GM21737 (cell line): ENCODE measurements at regions not wholly inside any gene's neighbourhood (a gene's known extent, or its start where the extent isn't known, plus 50 kb on each side); places are given as distances from the start of the nearest gene placed in this dataset.

Source experiments
- ATAC-seq: cut with Tn5 transposase; IDR thresholded peaks from one replicate; pipeline ENCODE4 v1.9.1; 2021; ENCODE audit warnings: mild to moderate bottlenecking, moderate library complexity; ENCODE audit not compliant: unreplicated experiment

- ATAC-seq, result no peak
These were observed 1094.4 kb upstream of the MAP3K7 start for GRCh38 chr6:91681296-91681695.

DNA sequence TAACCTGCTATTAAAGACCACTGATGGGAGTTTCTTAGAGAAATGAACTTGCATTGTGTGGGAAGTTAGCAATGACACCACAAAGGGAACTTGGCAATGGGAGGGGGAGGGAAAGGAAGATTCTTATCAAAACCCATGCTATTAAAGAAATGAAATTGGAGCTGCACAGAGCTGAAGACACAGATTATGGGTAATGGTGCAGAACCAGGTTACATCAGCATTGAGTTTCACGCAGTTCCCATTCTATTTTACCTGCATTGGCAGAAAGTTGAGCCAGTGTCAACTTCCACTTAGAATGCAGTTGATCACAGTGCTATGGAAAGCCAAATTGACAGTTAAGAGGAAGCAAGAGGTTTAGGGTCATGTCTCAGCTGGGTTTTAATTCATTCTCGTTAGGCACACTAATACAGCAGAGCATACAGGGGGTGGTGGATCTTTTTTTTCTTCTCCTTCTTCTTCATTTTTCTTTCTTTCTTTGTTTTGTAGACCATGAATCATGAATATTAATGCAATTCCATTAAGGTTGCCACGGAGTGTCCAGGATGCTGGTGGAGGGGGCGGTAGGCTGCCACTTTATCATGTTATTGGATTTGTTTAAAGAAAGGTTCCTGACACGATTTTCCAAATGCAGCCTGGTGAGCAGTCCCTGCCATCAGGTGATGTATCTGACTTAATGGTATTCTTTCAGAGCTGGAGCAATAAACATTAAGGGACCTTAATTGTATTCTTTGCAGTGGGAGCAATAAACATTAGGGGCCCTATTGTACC, 1092.0 kb upstream of the MAP3K7 start:
- ATAC-seq, result no peak

DNA sequence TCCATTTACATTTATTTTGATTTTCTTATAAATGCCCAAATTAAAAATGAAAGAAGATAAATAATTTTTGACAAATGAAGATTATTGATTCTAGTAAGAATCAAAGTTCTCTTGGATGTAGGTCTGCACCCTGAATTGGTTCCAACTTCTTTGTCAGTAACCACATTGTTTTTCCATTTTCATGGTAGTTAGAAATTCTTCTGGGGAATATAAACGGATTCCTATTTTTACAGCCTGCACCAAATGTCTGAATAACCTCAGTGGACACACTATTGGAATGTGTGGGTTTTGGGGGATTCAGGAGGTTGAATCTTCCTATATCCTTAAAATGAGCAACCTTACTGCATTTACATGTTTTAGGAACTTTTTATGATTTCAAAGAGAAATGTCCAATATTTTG, 1085.3 kb upstream of the MAP3K7 start:
- ATAC-seq, result no peak

- ATAC-seq, result no peak
These were observed 1083.0 kb upstream of the MAP3K7 start for GRCh38 chr6:91669871-91670268.

- ATAC-seq, result no peak
These were observed 1082.4 kb upstream of the MAP3K7 start for GRCh38 chr6:91669154-91669870.

- ATAC-seq, result no peak
These were observed 1080.7 kb upstream of the MAP3K7 start for GRCh38 chr6:91667596-91667995.

DNA sequence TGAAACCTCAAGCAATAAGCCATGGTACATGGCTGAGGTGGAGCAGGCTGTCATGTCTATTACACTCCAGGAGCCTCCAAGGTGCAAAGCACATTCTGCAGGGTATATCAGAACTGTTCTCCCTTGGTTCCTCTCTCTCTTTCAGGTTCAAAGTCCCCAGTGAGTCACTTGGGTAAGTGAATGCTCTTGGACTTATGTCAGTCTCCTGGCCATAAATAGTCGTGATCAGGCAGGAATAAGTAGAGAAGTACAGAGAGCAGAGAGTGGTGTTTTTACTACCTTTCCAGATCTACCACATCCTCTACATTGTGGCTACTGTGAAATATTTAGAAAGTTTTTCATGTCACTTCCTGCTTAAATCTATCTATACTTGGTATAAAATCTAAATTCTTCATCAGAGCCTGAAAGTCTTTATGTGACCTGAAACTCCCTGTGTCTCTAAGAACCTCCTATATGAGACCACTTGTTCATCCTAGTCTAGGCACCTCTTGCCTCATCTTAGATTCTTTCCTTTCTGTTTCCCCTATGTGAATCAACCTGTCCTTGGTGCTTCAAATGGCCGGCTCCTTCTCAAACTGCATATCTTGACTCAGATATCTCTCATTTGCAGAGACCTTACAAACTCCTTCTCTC, 1077.6 kb upstream of the MAP3K7 start:
- ATAC-seq, result no peak

- ATAC-seq, result no peak
These were observed 1074.0 kb upstream of the MAP3K7 start for GRCh38 chr6:91660893-91661292.

GRCh38 chr6:91659891-91660290, 1073.0 kb upstream of the MAP3K7 start:
- ATAC-seq, result no peak

DNA sequence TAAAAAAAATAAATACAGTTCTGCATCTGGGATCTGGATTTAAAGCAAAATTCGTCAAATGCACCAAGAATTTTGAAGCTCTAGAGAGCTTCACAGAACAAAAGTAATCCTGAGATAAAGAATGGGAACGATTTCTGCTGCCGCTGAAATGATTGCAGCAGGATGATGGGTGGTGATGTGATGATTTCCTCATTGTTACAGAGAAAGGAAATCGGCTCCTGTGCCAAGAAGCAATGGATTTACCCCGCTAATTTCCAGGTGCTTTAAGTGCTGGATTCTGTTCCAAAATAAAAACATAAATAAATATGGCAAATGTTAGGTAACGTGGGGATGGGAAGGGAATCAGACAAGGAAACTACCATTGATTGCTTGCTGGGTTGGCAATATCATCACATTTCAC, 1067.9 kb upstream of the MAP3K7 start:
- ATAC-seq, result no peak

DNA sequence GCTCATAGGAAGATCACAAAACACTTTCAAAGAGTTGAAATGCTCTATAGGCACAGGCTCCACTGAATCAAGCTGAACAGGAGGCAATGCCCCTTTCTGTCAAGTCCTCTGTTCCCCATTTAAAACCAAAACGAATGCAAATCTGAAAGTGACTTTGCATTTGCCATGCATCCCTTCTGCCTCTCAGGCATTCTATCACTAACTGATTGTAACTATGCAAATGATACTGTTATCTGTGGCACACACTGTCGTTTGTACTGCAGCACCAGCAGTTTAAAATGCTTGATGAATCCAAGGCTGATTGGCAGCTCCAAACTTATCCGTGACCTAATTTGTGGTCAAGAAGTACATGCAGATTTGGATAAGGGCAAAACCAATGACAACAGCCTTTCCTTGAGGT, 1067.5 kb upstream of the MAP3K7 start:
- ATAC-seq, result no peak

- no peak for ATAC-seq
These were observed 1067.0 kb upstream of the MAP3K7 start for GRCh38 chr6:91653895-91654294.

DNA sequence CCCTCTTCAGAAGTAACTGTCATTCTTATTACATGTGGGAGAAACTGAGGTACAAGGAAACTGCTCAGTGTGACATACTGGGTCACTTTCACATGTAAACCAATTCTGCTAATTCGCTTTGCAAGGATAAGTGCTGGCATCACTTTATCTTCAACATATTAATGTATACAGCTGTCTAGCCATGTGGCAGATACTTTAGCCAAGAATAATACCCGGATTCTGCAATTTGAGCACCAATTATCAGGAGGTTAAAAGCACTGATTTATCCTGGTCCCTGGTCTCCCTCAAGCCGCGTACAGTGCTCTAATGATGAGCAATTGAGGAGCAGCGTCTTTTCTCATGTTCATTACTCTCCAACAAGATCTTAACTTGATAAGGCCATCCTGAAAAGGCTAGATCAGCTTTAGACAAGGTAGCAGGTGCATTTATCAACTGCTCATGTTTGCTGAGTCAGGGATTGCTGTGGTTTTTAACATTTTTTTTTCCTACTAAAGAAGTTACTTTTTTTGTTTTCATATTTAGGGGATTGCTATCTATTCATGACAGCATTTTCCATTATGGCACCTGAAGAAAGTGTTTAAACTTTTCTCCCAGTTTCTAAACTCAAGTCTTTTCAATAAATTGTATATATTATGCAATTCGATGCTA, 1066.3 kb upstream of the MAP3K7 start:
- no peak for ATAC-seq

DNA sequence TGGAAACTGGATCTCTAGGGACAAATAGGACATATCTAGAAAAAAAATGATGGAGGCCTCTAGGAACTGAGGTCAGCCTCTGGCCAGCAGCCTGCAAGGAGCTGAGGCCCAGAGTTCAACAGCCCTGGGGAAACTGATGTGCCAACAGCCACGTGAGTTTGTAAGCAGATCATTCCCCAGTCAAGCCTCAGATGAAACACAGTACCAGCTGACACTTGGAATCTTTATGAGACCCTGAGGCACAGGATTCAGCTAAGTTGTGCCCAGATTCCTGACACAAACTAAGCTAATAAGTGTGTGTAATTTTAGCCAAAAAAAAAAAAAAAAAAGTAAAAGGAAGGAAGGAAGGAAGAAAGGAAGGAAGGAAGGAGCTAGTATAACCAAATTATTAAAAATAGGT, 1059.8 kb upstream of the MAP3K7 start:
- no peak for ATAC-seq

GRCh38 chr6:91645811-91646210, 1058.9 kb upstream of the MAP3K7 start:
- ATAC-seq, result no peak

- no peak for ATAC-seq
These were observed 1050.3 kb upstream of the MAP3K7 start for GRCh38 chr6:91637217-91637616.

GRCh38 chr6:91634791-91635190, 1047.9 kb upstream of the MAP3K7 start:
- no peak for ATAC-seq

GRCh38 chr6:91633374-91634111, 1046.7 kb upstream of the MAP3K7 start:
- ATAC-seq, result no peak

GRCh38 chr6:91632308-91632707, 1045.4 kb upstream of the MAP3K7 start:
- ATAC-seq, result no peak

DNA sequence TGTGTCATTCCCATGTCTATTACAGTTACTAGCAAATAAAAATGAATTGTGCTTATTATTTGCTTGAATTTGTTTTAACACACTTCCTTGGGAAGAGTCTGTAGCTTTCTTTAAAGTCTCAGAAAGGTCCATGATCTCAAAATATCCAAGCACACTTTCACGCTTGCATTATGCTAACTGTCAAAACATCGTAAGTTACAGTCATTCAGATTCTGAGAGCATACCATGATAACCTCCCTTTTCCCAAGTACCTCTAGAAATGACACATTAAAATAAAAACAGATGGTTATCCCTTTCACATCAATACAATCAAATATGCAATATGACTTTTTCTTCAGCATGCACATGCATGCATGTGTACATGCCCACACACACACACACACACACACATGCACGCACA, 1044.4 kb upstream of the MAP3K7 start:
- no peak for ATAC-seq

DNA sequence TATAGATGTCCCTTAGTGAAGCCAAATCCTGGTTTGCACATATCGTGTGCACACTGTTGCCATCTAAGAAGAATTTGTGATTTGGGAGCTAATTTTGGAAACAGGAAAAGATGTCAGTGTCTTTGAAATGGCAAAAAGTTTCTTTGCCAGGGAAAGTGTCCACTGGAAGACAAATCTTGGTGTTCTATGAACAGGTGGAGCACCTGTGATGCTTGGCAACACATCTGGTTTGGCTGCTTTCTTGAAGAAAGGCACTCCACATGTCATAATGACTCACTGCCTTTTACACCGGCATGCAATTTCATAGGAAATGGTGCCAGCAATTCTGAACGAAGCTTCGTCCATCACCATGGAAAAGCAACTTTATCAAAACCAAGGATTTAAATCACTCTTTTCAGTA, 1040.0 kb upstream of the MAP3K7 start:
- ATAC-seq, result no peak
